Adrenal gland (tissue), 9 donors: ENCODE measurements at regions not wholly inside any gene's neighbourhood (a gene's known extent, or its start where the extent isn't known, plus 50 kb on each side); places are given as distances from the start of the nearest gene placed in this dataset.

Experiments
- DNase-seq, 7 donors: peaks; one replicate each; pipeline ENCODE4 v3.0.0-alpha.2; 2019 to 2020
- H3K27ac ChIP-seq, 5 donors: fragments of 200-600 bp; sonication (generic) in 4 of 5; 1 replicate in 3 of 5; 2 replicates in 2 of 5; pipeline versions ENCODE4 v1.5.1 to v1.8.0; 2016 to 2020; ENCODE audit warnings: mild to moderate bottlenecking in 1 of 5
- H3K27me3 ChIP-seq: fragments of 200-600 bp; 2 replicates; pipeline ENCODE4 v1.8.0; 2021
- H3K36me3 ChIP-seq, 2 donors: fragments of 200-600 bp; replicated peaks in 1 of 2; 1 replicate in 1 of 2; 2 replicates in 1 of 2; pipeline versions ENCODE4 v1.5.1 to v1.8.0; 2018 to 2022
- H3K4me1 ChIP-seq, 2 donors: fragments of 200-600 bp; replicated peaks in 1 of 2; 1 replicate in 1 of 2; 2 replicates in 1 of 2; pipeline versions ENCODE4 v1.5.1 to v1.8.0; 2018 to 2021
- H3K4me3 ChIP-seq, 4 donors: fragments of 200-600 bp; sonication (generic) in 3 of 4; one replicate each; pipeline ENCODE4 v1.5.1; 2016 to 2018
- H3K9me3 ChIP-seq, 3 donors: fragments of 200-600 bp; sonication (generic) in 1 of 3; replicated peaks in 1 of 3; 1 replicate in 2 of 3; 2 replicates in 1 of 3; pipeline versions ENCODE4 v1.5.1 to v1.8.0; 2016 to 2021
- CTCF ChIP-seq, 6 experiments: fragments of 450-650 bp in 4 of 6; fragments of 200-600 bp in 2 of 6; sonication (generic) in 1 of 6; IDR thresholded peaks; 1 replicate in 5 of 6; 2 replicates in 1 of 6; pipeline versions ENCODE4 v1.5.1 to v1.8.0; 2016 to 2021; ENCODE audit warnings: antibody characterized with exemption in 6 of 6, mild to moderate bottlenecking in 2 of 6, moderate library complexity in 1 of 6
- POLR2A ChIP-seq, 2 donors: fragments of 450-650 bp; IDR thresholded peaks; one replicate each; pipeline ENCODE4 v1.6.1; 2017; ENCODE audit warnings: antibody characterized with exemption in 2 of 2, mild to moderate bottlenecking in 2 of 2, moderate library complexity in 1 of 2
- WGBS, 4 donors: extraction: QIAGEN DNeasy Blood & Tissue Kit in 2 of 4; methylation state at CpG; one replicate each; pipeline versions ENCODE4 v1.1.5 to v1.1.7; 2013 to 2017; 5-methylcytosine and 5-hydroxymethylcytosine counted together
- intact Hi-C, 2 donors: fragments of 100-400 bp; cut with DNase I; formaldehyde crosslinking; loops; one replicate each; pipeline versions ENCODE4 v1.14.1 to v1.15.0; 2022 to 2023
- donor health status: healthy with polysubstance abuse.
- donor health status: Bipolar disorder and iron deficiency.
- donor health status: DM: yes; HTN: yes; CAD: no.
- donor health status: DM: no; HTN: no; CAD: no.
- donor health status: DM: no; HTN: no; CAD: no.

DNA sequence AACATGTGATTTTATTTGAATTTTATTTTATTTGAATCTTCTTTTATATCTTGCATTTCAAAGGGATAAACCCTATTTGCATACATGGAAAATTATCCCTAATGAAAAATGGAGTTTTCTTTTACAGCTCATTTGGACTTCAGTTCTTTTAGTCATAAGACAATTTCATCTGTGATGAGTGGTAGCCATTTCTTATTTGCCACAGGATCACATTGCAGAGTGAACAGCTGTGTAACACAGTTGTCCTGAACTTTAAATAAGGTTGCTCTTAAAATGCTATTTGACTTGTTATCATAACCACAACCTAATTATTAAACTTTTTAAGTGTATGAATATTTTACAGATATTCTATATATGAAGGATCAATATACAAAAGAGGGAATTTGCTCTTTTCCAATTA lies 221.7 kb upstream of the ROPN1 start:
- DNase-seq, result no peak
- Histone ChIP-seq H3K9me3 (no peaks in the 10 kb centered on the region), H3K36me3 (no peaks in the 10 kb centered on the region), H3K27me3 (no peaks in the 10 kb centered on the region), H3K27ac (no peak overlapping the region), H3K4me3 (no peak overlapping the region), H3K4me1 (no peaks in the 10 kb centered on the region)
- TF ChIP-seq CTCF (IDR thresholded peaks at IDR 0.05) (no peak), POLR2A (IDR thresholded peaks at IDR 0.05) (no peak)
- intact Hi-C loops, result no loop called here

DNA sequence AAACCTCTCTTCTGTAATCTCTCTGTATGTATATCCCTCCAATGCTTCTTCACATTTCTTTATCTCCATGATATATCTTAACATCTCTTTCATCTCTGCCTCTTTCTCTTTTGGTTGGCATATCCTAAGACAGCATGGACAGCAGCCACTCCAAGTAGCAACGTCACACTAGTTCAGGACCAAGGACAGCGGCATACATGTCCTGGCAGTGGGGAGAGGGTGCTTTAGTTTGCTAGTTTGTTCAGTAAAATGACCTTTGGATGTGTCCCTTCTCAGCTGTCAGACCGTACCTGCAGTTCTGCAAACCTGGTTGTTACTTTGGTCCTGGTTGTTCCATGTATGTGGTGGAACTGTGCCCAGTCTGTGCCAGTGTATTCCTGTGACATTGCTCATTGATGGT lies 225.6 kb upstream of the ROPN1 start:
- DNase-seq, result peak; percentile 51 to 73 (median 68)
- Histone ChIP-seq H3K27me3 (no peaks in the 10 kb centered on the region), H3K4me3 (no peak overlapping the region), H3K9me3 (no peaks in the 10 kb centered on the region), H3K4me1 (no peaks in the 10 kb centered on the region), H3K27ac (no peak overlapping the region), H3K36me3 (no peaks in the 10 kb centered on the region)
- WGBS, 4 donors, result 10 to 31% (median 21%) methylated on average over 2 to 3 of the region's 3 CpGs
- intact Hi-C loops, result no loop called here
- no peak for TF ChIP-seq POLR2A (IDR thresholded peaks at IDR 0.05)

- DNase-seq, result no peak
- intact Hi-C loops, result no loop called here
- Histone ChIP-seq H3K27me3 (no peaks in the 10 kb centered on the region), H3K4me1 (peaks cover 0 to 8% of the 10 kb centered on the region in 2 donors), H3K9me3 (no peaks in the 10 kb centered on the region), H3K27ac (no peak overlapping the region), H3K4me3 (no peak overlapping the region), H3K36me3 (no peaks in the 10 kb centered on the region)
- 73 to 82% (median 74%) methylated on average over 2 of the region's 2 CpGs for WGBS, 4 donors
- TF ChIP-seq CTCF (IDR thresholded peaks at IDR 0.05) (no peak), POLR2A (IDR thresholded peaks at IDR 0.05) (no peak)
Measured at GRCh38 chr3:124221422-124221821, 229.5 kb upstream of the ROPN1 start.

DNA sequence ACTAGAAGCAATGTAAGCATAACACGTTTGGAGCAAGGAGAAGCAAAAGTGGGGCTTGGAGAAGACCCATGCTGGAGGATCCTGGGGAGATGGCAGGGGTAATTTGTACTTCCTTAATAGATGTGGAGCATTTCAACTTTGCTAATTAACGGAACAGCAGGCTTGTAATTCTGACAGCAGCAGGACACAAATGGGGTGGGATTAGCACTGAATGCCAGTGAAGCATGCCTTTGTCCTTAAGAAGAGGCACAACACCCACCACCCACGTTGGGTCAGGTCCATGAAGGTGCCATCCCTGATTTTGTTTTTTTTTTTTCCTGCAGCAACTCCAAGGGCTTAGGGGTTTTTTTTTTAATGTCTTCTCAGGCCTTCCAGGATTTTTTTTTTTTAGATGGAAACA lies 231.9 kb upstream of the ROPN1 start:
- 78 to 89% (median 82%) methylated on average over 3 of the region's 3 CpGs for WGBS, 4 donors
- no peak for DNase-seq
- Histone ChIP-seq H3K36me3 (no peaks in the 10 kb centered on the region), H3K9me3 (no peaks in the 10 kb centered on the region), H3K27ac (no peak overlapping the region), H3K27me3 (no peaks in the 10 kb centered on the region), H3K4me3 (no peak overlapping the region), H3K4me1 (peaks cover 0 to 10% of the 10 kb centered on the region in 2 donors)
- intact Hi-C loops, result no loop called here
- no peak for TF ChIP-seq POLR2A (IDR thresholded peaks at IDR 0.05)
- TF ChIP-seq CTCF (IDR thresholded peaks at IDR 0.05), result no peak

DNA sequence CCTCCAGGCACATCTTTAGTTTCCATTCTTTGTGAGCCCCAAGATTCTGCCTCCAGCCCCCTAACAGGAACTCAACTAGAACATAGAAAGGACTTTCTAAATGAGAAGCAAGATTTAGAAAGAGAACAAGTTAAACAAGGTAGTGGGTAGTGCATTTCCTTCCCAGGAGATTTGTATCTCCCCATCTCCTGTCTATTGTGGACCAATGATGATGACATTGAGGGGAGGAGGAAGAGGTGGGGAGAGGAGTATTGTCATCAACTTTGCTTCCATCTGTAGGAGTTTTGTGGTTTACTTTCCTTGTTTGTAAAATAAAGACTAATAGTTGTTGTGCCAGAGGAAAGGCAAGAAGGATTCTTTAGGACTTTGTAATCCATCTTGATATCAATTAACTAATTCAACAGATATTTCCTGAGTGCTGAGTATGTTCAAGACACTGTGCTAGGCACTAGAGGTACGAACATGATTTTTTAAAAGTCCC lies 235.3 kb upstream of the ROPN1 start:
- intact Hi-C loops, result no loop called here
- Histone ChIP-seq H3K4me3 (no peak overlapping the region), H3K36me3 (no peaks in the 10 kb centered on the region), H3K9me3 (no peaks in the 10 kb centered on the region), H3K4me1 (peaks cover 0 to 10% of the 10 kb centered on the region in 2 donors), H3K27ac (no peak overlapping the region), H3K27me3 (no peaks in the 10 kb centered on the region)
- 84 to 94% (median 91%) methylated on average over 1 of the region's 1 CpG for WGBS, 4 donors
- no peak for DNase-seq
- TF ChIP-seq CTCF (IDR thresholded peaks at IDR 0.05), result no peak
- no peak for TF ChIP-seq POLR2A (IDR thresholded peaks at IDR 0.05)
